ENCODE measurements at regions not wholly inside any gene's neighbourhood (a gene's known extent, or its start where the extent isn't known, plus 50 kb on each side); places are given as distances from the start of the nearest gene placed in this dataset.
A peak's percentile ranks its signal among the peaks of the same experiment; 100 is the strongest.

GRCh38 chr12:47411966-47412365, 293.9 kb downstream of the RPAP3 start:
- no peaks in the 10 kb centered on the region for H3K9me3 ChIP-seq
- no peak for DNase-seq
- no peaks in the 10 kb centered on the region for H3K36me3 ChIP-seq
- H3K4me3 ChIP-seq (replicated peaks in 1 of 3) = no peak overlapping the region
- TF ChIP-seq CTCF (IDR thresholded peaks at IDR 0.05) = no peak
- no peak for TF ChIP-seq POLR2A (IDR thresholded peaks at IDR 0.05)
- H3K27ac ChIP-seq = no peak overlapping the region
- intact Hi-C loops (cut with DNase I) = no loop called here
- H3K27me3 ChIP-seq = no peaks in the 10 kb centered on the region
- no peaks in the 10 kb centered on the region for H3K4me1 ChIP-seq

- TF ChIP-seq CTCF (IDR thresholded peaks at IDR 0.05) (no peak), POLR2A (IDR thresholded peaks at IDR 0.05) (no peak)
- Histone ChIP-seq H3K9me3 (no peaks in the 10 kb centered on the region), H3K4me3 (replicated peaks in 1 of 3) (no peak overlapping the region), H3K36me3 (no peaks in the 10 kb centered on the region), H3K27ac (no peak overlapping the region), H3K4me1 (no peaks in the 10 kb centered on the region), H3K27me3 (no peaks in the 10 kb centered on the region)
- intact Hi-C loops (cut with DNase I) = no loop called here
- no peak for DNase-seq
- WGBS, 2 donors = 80 to 84% methylated on average over 3 of the region's 3 CpGs
Observed at GRCh38 chr12:47410862-47411261, 295.0 kb downstream of the RPAP3 start.

- TF ChIP-seq POLR2A (IDR thresholded peaks at IDR 0.05) (no peak), CTCF (IDR thresholded peaks at IDR 0.05) (no peak)
- Histone ChIP-seq H3K36me3 (no peaks in the 10 kb centered on the region), H3K27ac (no peak overlapping the region), H3K27me3 (no peaks in the 10 kb centered on the region), H3K4me1 (no peaks in the 10 kb centered on the region), H3K4me3 (replicated peaks in 1 of 3) (no peak overlapping the region), H3K9me3 (no peaks in the 10 kb centered on the region)
- intact Hi-C loops (cut with DNase I) = no loop called here
- no peak for DNase-seq
Observed at GRCh38 chr12:47410383-47410782, 295.4 kb downstream of the RPAP3 start.

GRCh38 chr12:47409310-47409987, 296.4 kb downstream of the RPAP3 start:
- WGBS, 2 donors = 84 to 89% methylated on average over 4 of the region's 4 CpGs
- H3K27me3 ChIP-seq = no peaks in the 10 kb centered on the region
- no peaks in the 10 kb centered on the region for H3K4me1 ChIP-seq
- no peak overlapping the region for H3K4me3 ChIP-seq (replicated peaks in 1 of 3)
- intact Hi-C loops (cut with DNase I) = no loop called here
- TF ChIP-seq CTCF (IDR thresholded peaks at IDR 0.05) = no peak
- TF ChIP-seq POLR2A (IDR thresholded peaks at IDR 0.05) = no peak
- H3K36me3 ChIP-seq = no peaks in the 10 kb centered on the region
- no peaks in the 10 kb centered on the region for H3K9me3 ChIP-seq
- H3K27ac ChIP-seq = no peak overlapping the region
- no peak for DNase-seq

- H3K9me3 ChIP-seq = no peaks in the 10 kb centered on the region
- H3K27me3 ChIP-seq = no peaks in the 10 kb centered on the region
- no peak for DNase-seq
- 39 to 45% methylated on average over 2 of the region's 2 CpGs for WGBS, 2 donors
- TF ChIP-seq CTCF (IDR thresholded peaks at IDR 0.05) (peak in 1 of 6 experiments; percentile 13), POLR2A (IDR thresholded peaks at IDR 0.05) (no peak)
- H3K4me3 ChIP-seq (replicated peaks in 1 of 3) = no peak overlapping the region
- no peaks in the 10 kb centered on the region for H3K36me3 ChIP-seq
- no peak overlapping the region for H3K27ac ChIP-seq
- H3K4me1 ChIP-seq = no peaks in the 10 kb centered on the region
- intact Hi-C loops (cut with DNase I) = no loop called here
Observed at GRCh38 chr12:47408171-47408871, 297.5 kb downstream of the RPAP3 start.
